Hippocampal formation (tissue), 2 donors: ENCODE measurements at regions not wholly inside any gene's neighbourhood (a gene's known extent, or its start where the extent isn't known, plus 50 kb on each side); places are given as distances from the start of the nearest gene placed in this dataset.
A peak's percentile ranks its signal among the peaks of the same experiment; 100 is the strongest.

ENCODE experiments used
- DNase-seq, 2 donors: peaks; one replicate each; lab custom pipeline; 2025; lab: John Stamatoyannopoulos, UW

GRCh38 chr7:25859412-25860274, 292.4 kb upstream of the NFE2L3 start:
- DNase-seq, result no peak

DNA sequence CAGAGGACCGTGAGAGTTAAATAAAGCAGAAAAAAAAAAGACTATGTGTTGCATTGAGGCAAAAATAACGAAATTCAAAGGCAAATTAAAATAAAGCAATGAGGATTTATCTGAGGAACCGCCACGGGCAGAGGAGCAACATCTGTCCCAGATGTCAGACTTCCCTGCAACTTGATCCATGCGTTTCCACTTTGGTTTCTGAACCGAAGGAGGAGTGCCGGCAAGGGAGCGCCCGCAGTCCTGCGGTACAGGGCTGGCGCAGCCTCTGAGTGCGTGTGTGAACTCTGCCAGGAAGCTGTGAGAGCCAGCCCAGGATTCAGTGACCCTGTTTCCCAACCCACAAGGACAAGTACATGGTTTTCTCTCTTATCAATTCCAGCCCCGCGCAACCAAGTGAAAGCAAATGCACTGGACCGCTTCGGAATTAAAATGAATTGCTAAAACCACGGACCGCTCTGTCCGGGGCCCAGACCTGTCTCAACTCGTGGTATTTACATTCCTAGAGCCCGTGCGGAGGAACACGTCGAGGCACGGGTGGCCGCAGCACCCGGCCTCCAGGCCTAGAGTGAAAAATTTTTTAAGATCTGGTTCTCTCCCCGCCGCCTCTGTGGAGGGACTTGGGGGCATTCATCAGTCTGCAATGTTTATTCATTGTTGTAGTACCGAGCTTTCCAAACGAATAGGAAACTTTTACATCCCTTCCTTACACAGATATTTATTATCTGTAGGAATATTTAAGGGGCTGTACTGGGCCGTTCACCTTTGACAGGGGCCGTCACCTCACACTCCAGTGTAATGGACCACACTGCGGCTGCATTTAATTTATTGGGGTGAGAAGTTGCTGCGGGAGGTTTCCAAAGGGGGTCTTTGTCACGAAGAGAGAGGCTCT, 291.5 kb upstream of the NFE2L3 start:
- DNase-seq, result no peak

- no peak for DNase-seq
Measured at GRCh38 chr7:25861164-25861496, 290.9 kb upstream of the NFE2L3 start.

DNA sequence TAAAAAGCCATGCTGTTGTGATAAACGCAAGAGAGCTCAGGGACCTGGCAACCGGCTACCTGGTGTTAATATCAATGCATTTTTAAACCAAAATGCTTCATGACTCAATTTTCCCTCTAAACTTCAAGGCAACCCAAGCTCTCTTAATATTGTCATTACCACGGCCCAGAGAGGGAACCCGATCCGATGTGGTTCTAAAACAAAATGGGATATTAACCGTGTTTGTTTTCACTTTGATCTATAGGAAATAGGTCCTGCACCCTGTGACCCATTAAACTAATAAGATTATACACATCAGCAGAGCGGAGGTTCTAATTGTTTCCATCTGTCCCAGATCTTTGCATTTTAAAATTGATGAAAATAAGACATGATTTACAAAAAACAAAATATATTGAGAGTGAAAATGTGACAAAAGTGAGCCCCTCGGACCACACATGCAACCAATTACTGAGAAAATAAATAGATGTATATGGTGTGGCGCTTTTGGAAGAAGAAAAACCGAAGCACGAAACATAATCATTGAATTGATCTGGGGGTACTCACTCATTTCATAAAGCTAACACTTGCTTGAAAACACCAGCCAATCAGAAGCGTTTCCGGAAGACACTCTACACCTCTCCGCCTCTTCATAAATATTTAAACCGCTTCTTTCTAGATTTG, 290.3 kb upstream of the NFE2L3 start:
- DNase-seq, result no peak

- DNase-seq, result peak in 1 of 2 donors; percentile 18
Measured at GRCh38 chr7:25862261-25863004, 289.6 kb upstream of the NFE2L3 start.

GRCh38 chr7:25863005-25863728, 288.8 kb upstream of the NFE2L3 start:
- no peak for DNase-seq

- DNase-seq, result no peak
Measured at GRCh38 chr7:25863729-25864110, 288.3 kb upstream of the NFE2L3 start.

DNA sequence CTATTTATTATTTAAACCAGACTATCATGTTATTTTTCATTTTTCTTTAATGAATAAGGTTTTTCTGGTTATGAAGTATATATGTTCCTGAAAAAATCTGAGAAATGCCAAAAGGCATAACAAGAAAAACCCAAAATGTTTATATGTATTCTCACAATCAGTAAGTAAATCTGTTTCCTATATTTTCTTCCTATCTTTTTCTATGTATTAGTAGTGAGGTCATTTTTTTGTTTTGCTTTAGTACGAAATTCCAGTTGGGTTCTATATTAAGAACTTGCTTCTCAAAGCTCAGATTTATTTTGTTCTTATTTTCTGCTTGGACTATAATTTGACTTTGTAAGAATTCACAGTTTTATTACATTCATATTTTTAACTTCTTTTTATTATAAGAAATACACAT, 287.5 kb upstream of the NFE2L3 start:
- no peak for DNase-seq

- DNase-seq, result no peak
Measured at GRCh38 chr7:25864943-25865751, 286.9 kb upstream of the NFE2L3 start.

- DNase-seq, result no peak
Measured at GRCh38 chr7:25868509-25868908, 283.5 kb upstream of the NFE2L3 start.

DNA sequence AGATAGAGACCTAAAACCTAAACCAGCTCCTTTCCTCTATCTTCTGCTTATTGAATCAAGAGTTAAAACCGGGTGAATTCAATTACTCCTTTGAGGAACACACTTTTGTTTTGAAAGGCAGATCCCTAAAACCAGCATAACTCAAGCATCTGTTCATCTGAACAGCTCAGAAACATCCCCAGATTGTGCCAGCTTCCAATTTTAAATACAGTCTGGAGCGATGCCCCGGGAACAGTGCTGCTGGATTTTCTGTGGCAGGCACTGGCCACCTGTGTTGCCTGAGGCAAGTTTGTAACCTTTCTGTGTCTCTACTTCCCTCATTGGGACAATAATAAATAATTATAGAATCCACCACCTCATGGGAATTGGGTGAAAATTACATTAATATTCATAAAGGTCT, 281.4 kb upstream of the NFE2L3 start:
- DNase-seq, result no peak

- no peak for DNase-seq
Measured at GRCh38 chr7:25876092-25876491, 275.9 kb upstream of the NFE2L3 start.

DNA sequence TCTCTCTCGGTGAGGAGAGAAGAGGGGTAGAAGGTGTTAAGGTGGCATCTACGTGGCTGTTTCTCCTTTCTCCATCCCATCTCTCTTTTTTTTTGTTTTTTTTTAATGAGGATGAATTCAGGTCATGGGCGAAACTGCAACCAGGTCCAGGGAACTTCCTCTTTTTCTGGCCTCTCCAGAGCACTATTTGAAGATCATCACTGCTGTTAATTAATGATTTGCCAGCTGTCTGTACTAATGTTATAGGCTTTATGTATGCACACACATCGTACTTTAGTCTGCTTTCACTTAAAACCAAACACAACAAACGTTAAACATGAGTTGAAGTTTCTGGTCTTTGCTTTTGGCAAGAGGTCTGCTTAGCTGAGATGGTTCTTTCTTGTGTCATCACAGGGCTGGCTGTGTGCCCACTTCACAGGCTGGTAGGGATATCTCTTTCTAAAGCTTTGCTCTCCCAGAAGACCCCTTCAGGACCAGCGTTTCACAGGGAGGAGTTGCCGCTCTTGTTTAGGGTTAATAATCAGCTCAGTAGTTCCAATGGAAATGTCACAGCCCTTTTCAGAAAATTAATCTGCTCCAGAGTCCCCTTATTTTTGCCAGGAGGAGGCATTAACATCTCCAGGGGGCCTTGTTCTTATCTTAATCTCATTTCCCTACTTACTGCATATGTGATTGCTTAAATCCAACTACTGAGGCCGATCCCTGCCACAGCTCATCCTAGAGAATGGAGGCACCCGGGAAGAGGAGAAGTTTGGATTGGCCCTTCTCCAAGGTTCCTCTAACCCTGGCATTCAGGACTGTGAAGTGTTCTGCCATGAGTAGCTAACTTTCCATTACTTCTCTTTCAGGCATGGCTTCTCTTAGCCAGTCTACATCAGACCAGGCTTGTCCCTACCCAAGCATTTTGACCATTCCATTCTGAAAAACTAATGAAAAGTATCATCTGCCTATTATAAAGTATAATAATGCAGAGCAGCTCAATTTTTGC, 273.9 kb upstream of the NFE2L3 start:
- DNase-seq, result no peak

DNA sequence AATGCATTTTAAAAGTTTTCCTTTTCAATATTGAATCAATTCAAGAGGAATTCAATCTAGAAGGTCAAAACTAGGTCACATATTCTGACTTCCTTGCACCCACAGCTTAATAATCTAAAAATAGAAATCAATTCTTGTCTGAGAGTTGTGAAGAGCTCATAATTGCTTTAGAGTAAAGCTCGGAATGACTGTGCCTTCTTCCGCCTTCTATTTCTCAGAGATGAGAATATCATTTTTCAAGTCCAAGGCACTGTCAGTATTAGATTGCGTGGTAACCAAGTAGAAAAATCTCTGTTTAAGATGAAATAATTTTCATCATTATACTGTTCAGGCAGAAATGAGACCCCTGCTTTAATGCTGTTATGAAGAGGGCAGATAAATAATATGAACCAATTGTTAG, 272.2 kb upstream of the NFE2L3 start:
- no peak for DNase-seq

DNA sequence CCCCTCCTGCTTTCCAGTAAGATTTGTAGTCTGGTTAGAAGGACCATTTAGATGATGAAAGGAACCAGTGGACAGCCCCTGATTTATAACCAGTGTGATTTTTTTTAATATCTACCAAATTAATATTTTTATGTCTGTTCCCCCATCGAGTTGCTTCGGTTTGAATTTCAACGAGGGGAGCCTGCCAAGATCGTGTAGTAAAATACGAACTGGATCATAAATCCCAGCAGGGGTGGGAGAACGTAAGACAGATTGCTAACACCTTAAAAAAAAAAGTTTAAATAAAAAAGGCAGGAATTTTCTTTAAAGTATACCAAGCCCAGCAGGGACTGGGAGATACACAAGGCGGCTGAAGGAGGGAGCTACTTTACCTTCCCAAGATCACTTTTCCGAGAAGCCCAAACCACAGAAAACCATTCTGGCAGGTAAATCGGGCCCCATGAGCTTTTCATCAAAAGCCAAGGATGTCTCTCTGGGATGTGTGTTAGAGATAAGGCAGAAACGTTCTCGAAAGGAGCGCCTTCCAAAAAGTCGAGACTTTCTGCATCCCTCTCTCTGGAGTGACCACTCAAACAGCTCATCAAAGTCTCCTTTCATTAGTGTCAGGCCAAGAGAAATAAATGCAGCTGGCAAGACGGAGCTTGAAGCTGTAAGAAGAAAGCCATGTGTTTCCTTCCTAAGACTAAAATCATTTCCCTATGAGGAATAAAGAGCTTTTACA, 270.5 kb upstream of the NFE2L3 start:
- no peak for DNase-seq

GRCh38 chr7:25882151-25882773, 269.7 kb upstream of the NFE2L3 start:
- DNase-seq, result no peak

DNA sequence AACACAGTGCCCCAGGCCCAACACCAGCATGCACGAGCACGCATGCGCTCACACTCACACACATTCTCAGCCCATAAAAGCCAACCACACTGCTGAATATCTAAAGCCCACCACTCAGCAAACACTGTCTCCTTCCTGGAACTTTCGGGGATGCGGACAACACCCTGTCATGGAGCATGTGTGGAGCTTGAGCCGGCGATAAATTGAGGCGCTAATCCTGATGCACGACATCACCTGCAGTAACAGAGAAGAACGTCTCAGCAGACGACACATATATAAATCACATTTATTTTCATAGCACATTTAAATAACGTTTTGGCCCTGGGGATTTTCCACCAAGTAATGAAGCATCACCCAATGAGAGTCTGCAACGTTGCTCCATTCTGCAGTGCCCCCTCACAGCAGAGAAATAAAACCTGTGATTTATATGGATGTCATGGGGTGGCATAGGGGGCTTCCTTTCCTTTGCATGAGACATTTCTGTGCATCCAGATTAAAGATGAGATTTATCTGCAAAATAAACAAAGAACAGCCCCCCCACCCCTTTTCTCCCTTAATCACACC, 267.7 kb upstream of the NFE2L3 start:
- no peak for DNase-seq
